HAP-1 (cell line): ENCODE measurements at regions not wholly inside any gene's neighbourhood (a gene's known extent, or its start where the extent isn't known, plus 50 kb on each side); places are given as distances from the start of the nearest gene placed in this dataset.

ENCODE experiments used
- DNase-seq, 2 experiments: peaks; one replicate each; pipeline ENCODE4 v3.0.0-alpha.2; 2016 to 2020; ENCODE audit warnings: low spot score in 2 of 2
- H3K27me3 ChIP-seq: fragments of 250-450 bp; sonication (Bioruptor Pico); 2 replicates; pipeline ENCODE4 v1.5.1; 2020; ENCODE audit warnings: low read depth, mild to moderate bottlenecking, moderate library complexity
- H3K36me3 ChIP-seq: fragments of 250-450 bp; sonication (Bioruptor Pico); replicated peaks from 2 replicates; pipeline ENCODE4 v1.5.1; 2020; ENCODE audit warnings: mild to moderate bottlenecking
- H3K4me1 ChIP-seq: fragments of 250-450 bp; sonication (Bioruptor Pico); 2 replicates; pipeline ENCODE4 v1.5.1; 2020; ENCODE audit warnings: mild to moderate bottlenecking
- H3K4me3 ChIP-seq: fragments of 250-450 bp; sonication (Bioruptor Pico); 2 replicates; pipeline ENCODE4 v1.5.1; 2020; ENCODE audit warnings: mild to moderate bottlenecking, moderate library complexity
- H3K9me3 ChIP-seq: fragments of 250-450 bp; sonication (Bioruptor Pico); 2 replicates; pipeline ENCODE4 v1.5.1; 2020; ENCODE audit warnings: mild to moderate bottlenecking, moderate library complexity
- in situ Hi-C: fragments of 300-500 bp; cut with MboI; formaldehyde crosslinking; loops from 3 replicates; pipeline ENCODE4 v1.14.3; 2020; ENCODE audit warnings: low sequenced_read_pairs, inconsistent platforms, mixed read lengths

GRCh38 chr15:46411900-46412299 is 777.1 kb downstream of the SQOR start:
- DNase-seq, result no peak
- H3K36me3 ChIP-seq, result no peaks in the 10 kb centered on the region
- in situ Hi-C loops, result no loop called here
- H3K27me3 ChIP-seq, result no peaks in the 10 kb centered on the region
- no peaks in the 10 kb centered on the region for H3K4me1 ChIP-seq
- H3K4me3 ChIP-seq, result no peak overlapping the region
- 0 out of 2 replicates have a peak, but pooled peaks cover 3% of the 10 kb centered on the region for H3K9me3 ChIP-seq

GRCh38 chr15:46413799-46414198 is 779.0 kb downstream of the SQOR start:
- in situ Hi-C loops, result no loop called here
- DNase-seq, result no peak
- Histone ChIP-seq H3K4me1 (no peaks in the 10 kb centered on the region), H3K4me3 (no peak overlapping the region), H3K9me3 (no peaks in the 10 kb centered on the region; the same call in 1 of the 2 replicates), H3K27me3 (no peaks in the 10 kb centered on the region), H3K36me3 (no peaks in the 10 kb centered on the region)

- Histone ChIP-seq H3K36me3 (no peaks in the 10 kb centered on the region), H3K9me3 (no peaks in the 10 kb centered on the region; the same call in 1 of the 2 replicates), H3K4me1 (no peaks in the 10 kb centered on the region), H3K27me3 (no peaks in the 10 kb centered on the region), H3K4me3 (no peak overlapping the region)
- in situ Hi-C loops, result no loop called here
- no peak for DNase-seq
Observed at GRCh38 chr15:46416544-46416943, 781.7 kb downstream of the SQOR start.

- H3K36me3 ChIP-seq, result no peaks in the 10 kb centered on the region
- no peak for DNase-seq
- in situ Hi-C loops, result no loop called here
- no peaks in the 10 kb centered on the region for H3K27me3 ChIP-seq
- H3K9me3 ChIP-seq, result no peaks in the 10 kb centered on the region; the same call in 1 of the 2 replicates
- H3K4me1 ChIP-seq, result no peaks in the 10 kb centered on the region
- no peak overlapping the region for H3K4me3 ChIP-seq
Observed at GRCh38 chr15:46420990-46421389, 786.2 kb downstream of the SQOR start.

GRCh38 chr15:46441294-46442062 is 806.6 kb downstream of the SQOR start:
- Histone ChIP-seq H3K36me3 (no peaks in the 10 kb centered on the region), H3K4me1 (no peaks in the 10 kb centered on the region), H3K4me3 (no peak overlapping the region), H3K9me3 (no peaks in the 10 kb centered on the region), H3K27me3 (no peaks in the 10 kb centered on the region)
- in situ Hi-C loops, result no loop called here
- no peak for DNase-seq

GRCh38 chr15:46442184-46442583 is 807.4 kb downstream of the SQOR start:
- H3K9me3 ChIP-seq, result no peaks in the 10 kb centered on the region
- no peak for DNase-seq
- no peaks in the 10 kb centered on the region for H3K4me1 ChIP-seq
- H3K36me3 ChIP-seq, result no peaks in the 10 kb centered on the region
- in situ Hi-C loops, result no loop called here
- no peak overlapping the region for H3K4me3 ChIP-seq
- H3K27me3 ChIP-seq, result no peaks in the 10 kb centered on the region

GRCh38 chr15:46442901-46443590 is 808.2 kb downstream of the SQOR start:
- in situ Hi-C loops, result no loop called here
- no peak for DNase-seq
- H3K4me1 ChIP-seq, result no peaks in the 10 kb centered on the region

GRCh38 chr15:46450112-46450809 is 815.4 kb downstream of the SQOR start:
- Histone ChIP-seq H3K9me3 (no peaks in the 10 kb centered on the region), H3K36me3 (no peaks in the 10 kb centered on the region), H3K4me3 (no peak overlapping the region), H3K4me1 (no peaks in the 10 kb centered on the region), H3K27me3 (no peaks in the 10 kb centered on the region)
- in situ Hi-C loops, result no loop called here
- no peak for DNase-seq

More at GRCh38 chr15:46442901-46443590, 808.2 kb downstream of the SQOR start:
- no peaks in the 10 kb centered on the region for H3K27me3 ChIP-seq
- H3K4me3 ChIP-seq, result no peak overlapping the region
- H3K36me3 ChIP-seq, result no peaks in the 10 kb centered on the region
- no peaks in the 10 kb centered on the region for H3K9me3 ChIP-seq

- H3K36me3 ChIP-seq, result no peaks in the 10 kb centered on the region
- no peaks in the 10 kb centered on the region for H3K4me1 ChIP-seq
- no peaks in the 10 kb centered on the region for H3K9me3 ChIP-seq
- no peak for DNase-seq
- no peaks in the 10 kb centered on the region for H3K27me3 ChIP-seq
- no peak overlapping the region for H3K4me3 ChIP-seq
- in situ Hi-C loops, result no loop called here
Observed at GRCh38 chr15:46450810-46451182, 816.0 kb downstream of the SQOR start.

GRCh38 chr15:46452297-46452820 is 817.5 kb downstream of the SQOR start:
- DNase-seq, result no peak
- Histone ChIP-seq H3K36me3 (no peaks in the 10 kb centered on the region), H3K27me3 (no peaks in the 10 kb centered on the region), H3K4me3 (no peak overlapping the region), H3K9me3 (no peaks in the 10 kb centered on the region), H3K4me1 (no peaks in the 10 kb centered on the region)
- in situ Hi-C loops, result no loop called here

- H3K27me3 ChIP-seq, result no peaks in the 10 kb centered on the region
- no peaks in the 10 kb centered on the region for H3K9me3 ChIP-seq
- H3K4me3 ChIP-seq, result no peak overlapping the region
- H3K36me3 ChIP-seq, result no peaks in the 10 kb centered on the region
- DNase-seq, result no peak
- in situ Hi-C loops, result no loop called here
- no peaks in the 10 kb centered on the region for H3K4me1 ChIP-seq
Observed at GRCh38 chr15:46456456-46456855, 821.6 kb downstream of the SQOR start.

- DNase-seq, result no peak
- Histone ChIP-seq H3K4me1 (no peaks in the 10 kb centered on the region), H3K4me3 (no peak overlapping the region)
Observed at GRCh38 chr15:46460431-46461094, 825.7 kb downstream of the SQOR start.

GRCh38 chr15:46461416-46461815 is 826.6 kb downstream of the SQOR start:
- no peaks in the 10 kb centered on the region for H3K4me1 ChIP-seq
- in situ Hi-C loops, result no loop called here
- H3K4me3 ChIP-seq, result no peak overlapping the region
- no peaks in the 10 kb centered on the region for H3K9me3 ChIP-seq
- no peaks in the 10 kb centered on the region for H3K36me3 ChIP-seq
- no peaks in the 10 kb centered on the region for H3K27me3 ChIP-seq
- DNase-seq, result no peak

More at GRCh38 chr15:46460431-46461094, 825.7 kb downstream of the SQOR start:
- H3K27me3 ChIP-seq, result no peaks in the 10 kb centered on the region
- no peaks in the 10 kb centered on the region for H3K9me3 ChIP-seq
- in situ Hi-C loops, result no loop called here
- no peaks in the 10 kb centered on the region for H3K36me3 ChIP-seq
